ENCODE measurements at regions not wholly inside any gene's neighbourhood (a gene's known extent, or its start where the extent isn't known, plus 50 kb on each side); places are given as distances from the start of the nearest gene placed in this dataset.

- no peak overlapping the region for H2AFZ ChIP-seq (ENCODE audit: control insufficient read depth, low read depth, low read length)
- H3K27ac ChIP-seq (ENCODE audit: control insufficient read depth, insufficient read depth): no peak overlapping the region
- no peaks in the 10 kb centered on the region for H3K4me1 ChIP-seq (ENCODE audit: control insufficient read depth, insufficient read depth, low read length)
- H3K27me3 ChIP-seq (replicated peaks in 1 of 2; ENCODE audit: control insufficient read depth in 2 of 2, insufficient read depth in 2 of 2, low read length in 1 of 2): no peaks in the 10 kb centered on the region; a peak in 1 of 4 replicates
- RAD21 ChIA-PET (ENCODE audit: unreplicated experiment): no interaction called here
- TF ChIP-seq CREM (IDR thresholded peaks at IDR 0.05; ENCODE audit: low read depth) (no peak), BACH1 (IDR thresholded peaks at IDR 0.05; ENCODE audit: borderline replicate concordance) (no peak), MXI1 (IDR thresholded peaks at IDR 0.05; ENCODE audit: low read depth, low read length) (no peak), ZSCAN29 (IDR thresholded peaks at IDR 0.05) (no peak)
- TF ChIP-seq, protein P1, sequence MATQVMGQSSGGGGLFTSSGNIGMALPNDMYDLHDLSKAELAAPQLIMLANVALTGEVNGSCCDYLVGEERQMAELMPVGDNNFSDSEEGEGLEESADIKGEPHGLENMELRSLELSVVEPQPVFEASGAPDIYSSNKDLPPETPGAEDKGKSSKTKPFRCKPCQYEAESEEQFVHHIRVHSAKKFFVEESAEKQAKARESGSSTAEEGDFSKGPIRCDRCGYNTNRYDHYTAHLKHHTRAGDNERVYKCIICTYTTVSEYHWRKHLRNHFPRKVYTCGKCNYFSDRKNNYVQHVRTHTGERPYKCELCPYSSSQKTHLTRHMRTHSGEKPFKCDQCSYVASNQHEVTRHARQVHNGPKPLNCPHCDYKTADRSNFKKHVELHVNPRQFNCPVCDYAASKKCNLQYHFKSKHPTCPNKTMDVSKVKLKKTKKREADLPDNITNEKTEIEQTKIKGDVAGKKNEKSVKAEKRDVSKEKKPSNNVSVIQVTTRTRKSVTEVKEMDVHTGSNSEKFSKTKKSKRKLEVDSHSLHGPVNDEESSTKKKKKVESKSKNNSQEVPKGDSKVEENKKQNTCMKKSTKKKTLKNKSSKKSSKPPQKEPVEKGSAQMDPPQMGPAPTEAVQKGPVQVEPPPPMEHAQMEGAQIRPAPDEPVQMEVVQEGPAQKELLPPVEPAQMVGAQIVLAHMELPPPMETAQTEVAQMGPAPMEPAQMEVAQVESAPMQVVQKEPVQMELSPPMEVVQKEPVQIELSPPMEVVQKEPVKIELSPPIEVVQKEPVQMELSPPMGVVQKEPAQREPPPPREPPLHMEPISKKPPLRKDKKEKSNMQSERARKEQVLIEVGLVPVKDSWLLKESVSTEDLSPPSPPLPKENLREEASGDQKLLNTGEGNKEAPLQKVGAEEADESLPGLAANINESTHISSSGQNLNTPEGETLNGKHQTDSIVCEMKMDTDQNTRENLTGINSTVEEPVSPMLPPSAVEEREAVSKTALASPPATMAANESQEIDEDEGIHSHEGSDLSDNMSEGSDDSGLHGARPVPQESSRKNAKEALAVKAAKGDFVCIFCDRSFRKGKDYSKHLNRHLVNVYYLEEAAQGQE (IDR thresholded peaks at IDR 0.05; ENCODE audit: low read depth, low read length): no peak
- SMC1A ChIA-PET (ENCODE audit: uncharacterized antibody, unreplicated experiment): no interaction called here
- no peaks in the 10 kb centered on the region for H4K20me1 ChIP-seq (ENCODE audit: control insufficient read depth, insufficient read depth)
- 41% methylated on average over 8 of the region's 8 CpGs for WGBS (ENCODE audit: insufficient coverage, insufficient replicate concordance, low lambda C conversion rate, missing lambda C conversion rate)
- FAIRE-seq (no peak), ATAC-seq (no peak), DNase-seq (ENCODE audit: low read depth, low spot score) (no peak)
- no peak overlapping the region for H3K4me3 ChIP-seq
- H3K79me2 ChIP-seq (ENCODE audit: control insufficient read depth, insufficient read depth, low read length): no peaks in the 10 kb centered on the region
- POLR2A ChIA-PET: no interaction called here
- no peaks in the 10 kb centered on the region for H3K36me3 ChIP-seq (ENCODE audit: control insufficient read depth in 2 of 2, insufficient read depth in 2 of 2, low read length in 1 of 2)
- no peaks in the 10 kb centered on the region for H3K9me3 ChIP-seq (replicated peaks; ENCODE audit: control insufficient read depth, insufficient read depth, low read length)
- in situ Hi-C loops (cut with MboI): no loop called here
- BruUV-seq (replicated peaks): no TSS peak
- CTCF ChIA-PET: no interaction called here
- intact Hi-C loops (cut with micrococcal nuclease; ENCODE audit: unreplicated experiment): no loop called here
- H3K4me2 ChIP-seq (ENCODE audit: control insufficient read depth, insufficient read depth): no peak overlapping the region
- H3K9ac ChIP-seq (ENCODE audit: control insufficient read depth, insufficient read depth, low read length): no peak overlapping the region
Measured at GRCh38 chr2:19635951-19636510, 265.8 kb downstream of the TTC32 start.

Data from GM12878 (cell line).